HEK293 (cell line): ENCODE measurements at regions not wholly inside any gene's neighbourhood (a gene's known extent, or its start where the extent isn't known, plus 50 kb on each side); places are given as distances from the start of the nearest gene placed in this dataset.

ENCODE experiments used
- CTCF ChIP-seq: fragments of 450-650 bp; formaldehyde crosslinking; IDR thresholded peaks from 2 replicates; pipeline ENCODE4 v1.5.1; 2016; ENCODE audit warnings: missing biosample characterization, missing genetic modification characterization
- KLF8 ChIP-seq: fragments of 450-650 bp; formaldehyde crosslinking; IDR thresholded peaks from 2 replicates; pipeline ENCODE4 v1.5.1; 2016; ENCODE audit warnings: missing biosample characterization, missing genetic modification characterization
- MEIS1 ChIP-seq: sonication (generic); formaldehyde crosslinking; IDR thresholded peaks from 2 replicates; pipeline ENCODE4 v1.8.1; 2022; ENCODE audit warnings: missing genetic modification reagents, mild to moderate bottlenecking, borderline replicate concordance
- ZIC2 ChIP-seq: fragments of 450-650 bp; formaldehyde crosslinking; IDR thresholded peaks from 2 replicates; pipeline ENCODE4 v1.5.1; 2016; ENCODE audit warnings: missing biosample characterization, missing genetic modification characterization
- ZNF274 ChIP-seq, 2 experiments: fragments of 200-500 bp in 1 of 2; fragments of 450-650 bp in 1 of 2; sonication (Bioruptor generic) in 1 of 2; formaldehyde crosslinking in 1 of 2; IDR thresholded peaks; 2 replicates each; pipeline versions ENCODE4 v1.5.1 to v1.6.1; 2014 to 2016; ENCODE audit warnings: borderline replicate concordance in 1 of 2, inconsistent platforms in 1 of 2, low read length in 1 of 2, missing biosample characterization in 1 of 2, missing genetic modification characterization in 1 of 2
- ZNF311 ChIP-seq: fragments of 450-650 bp; formaldehyde crosslinking; IDR thresholded peaks from 2 replicates; pipeline ENCODE4 v1.5.1; 2017; ENCODE audit warnings: missing biosample characterization, missing genetic modification characterization, borderline replicate concordance
- ZNF362 ChIP-seq: fragments of 450-650 bp; formaldehyde crosslinking; IDR thresholded peaks from 2 replicates; pipeline ENCODE4 v1.5.1; 2016; ENCODE audit warnings: missing biosample characterization, missing genetic modification characterization
- ZNF513 ChIP-seq: fragments of 450-650 bp; IDR thresholded peaks from 2 replicates; pipeline ENCODE4 v1.5.1; 2018; ENCODE audit warnings: missing biosample characterization, missing genetic modification characterization
- ZNF555 ChIP-seq: fragments of 450-650 bp; formaldehyde crosslinking; conservative IDR thresholded peaks from 2 replicates; pipeline ENCODE4 v1.5.1; 2017; ENCODE audit warnings: missing biosample characterization, mild to moderate bottlenecking, missing genetic modification characterization, inconsistent platforms
- ZNF660 ChIP-seq: fragments of 450-650 bp; IDR thresholded peaks from 2 replicates; pipeline ENCODE4 v1.5.1; 2018; ENCODE audit warnings: missing biosample characterization, mild to moderate bottlenecking, missing genetic modification characterization
- ZNF747 ChIP-seq: fragments of 450-650 bp; formaldehyde crosslinking; IDR thresholded peaks from 2 replicates; pipeline ENCODE4 v1.5.1; 2016; ENCODE audit warnings: missing biosample characterization, missing genetic modification characterization
- ZNF76 ChIP-seq: fragments of 450-650 bp; formaldehyde crosslinking; IDR thresholded peaks from 2 replicates; pipeline ENCODE4; 2016; ENCODE audit warnings: low read depth, missing biosample characterization, missing genetic modification characterization, borderline replicate concordance

GRCh38 chr3:17969244-17969643 lies 226.8 kb upstream of the TBC1D5 start:
- no peak for TF ChIP-seq ZNF311 (tag by site-specific recombination)
- TF ChIP-seq CTCF (tag by site-specific recombination) = no peak
- no peak for TF ChIP-seq ZNF513
- TF ChIP-seq KLF8 (tag by site-specific recombination) = no peak
- TF ChIP-seq ZNF274 (IDR thresholded peaks at IDR 0.05; ENCODE audit: low read length) = no peak
- TF ChIP-seq ZNF274 (tag by site-specific recombination; IDR thresholded peaks at IDR 0.05; ENCODE audit: borderline replicate concordance) = no peak
- no peak for TF ChIP-seq ZIC2 (tag by site-specific recombination)
- TF ChIP-seq ZNF660 (tag by site-specific recombination) = no peak
- no peak for TF ChIP-seq MEIS1 (CRISPR knock-in tag)
- no peak for TF ChIP-seq ZNF76 (tag by site-specific recombination)
- TF ChIP-seq ZNF555 (tag by site-specific recombination) = no peak
- no peak for TF ChIP-seq ZNF362 (tag by site-specific recombination)
- no peak for TF ChIP-seq ZNF747 (tag by site-specific recombination)
